ENCODE measurements at regions not wholly inside any gene's neighbourhood (a gene's known extent, or its start where the extent isn't known, plus 50 kb on each side); places are given as distances from the start of the nearest gene placed in this dataset.

- no peak for TF ChIP-seq CTCF (IDR thresholded peaks at IDR 0.05)
- peaks cover 43% of the 10 kb centered on the region for H3K4me1 Mint-ChIP-seq (ENCODE audit: unreplicated experiment)
- no peak for DNase-seq (ENCODE audit: extremely low spot score, unreplicated experiment)
- no peak overlapping the region for H3K4me3 Mint-ChIP-seq (ENCODE audit: unreplicated experiment)
- H3K36me3 Mint-ChIP-seq (ENCODE audit: unreplicated experiment), result no peaks in the 10 kb centered on the region
- peaks cover 10% of the 10 kb centered on the region for H3K27me3 Mint-ChIP-seq (ENCODE audit: unreplicated experiment)
- H3K9me3 Mint-ChIP-seq (ENCODE audit: unreplicated experiment), result peaks cover 14% of the 10 kb centered on the region
- peak overlapping the region; percentile 69 for H3K27ac Mint-ChIP-seq (ENCODE audit: unreplicated experiment)
These were observed 133.9 kb upstream of the ZNF618 start for GRCh38 chr9:113741886-113742854.

GRCh38 chr9:113742878-113743277 lies 133.2 kb upstream of the ZNF618 start:
- peak overlapping the region; percentile 69 for H3K27ac Mint-ChIP-seq (ENCODE audit: unreplicated experiment)
- peaks cover 4% of the 10 kb centered on the region for H3K36me3 Mint-ChIP-seq (ENCODE audit: unreplicated experiment)
- DNase-seq (ENCODE audit: extremely low spot score, unreplicated experiment), result no peak
- no peak for TF ChIP-seq CTCF (IDR thresholded peaks at IDR 0.05)
- no peak overlapping the region for H3K4me3 Mint-ChIP-seq (ENCODE audit: unreplicated experiment)
- H3K27me3 Mint-ChIP-seq (ENCODE audit: unreplicated experiment), result peaks cover 10% of the 10 kb centered on the region
- H3K9me3 Mint-ChIP-seq (ENCODE audit: unreplicated experiment), result peaks cover 21% of the 10 kb centered on the region
- H3K4me1 Mint-ChIP-seq (ENCODE audit: unreplicated experiment), result peaks cover 40% of the 10 kb centered on the region

GRCh38 chr9:113746486-113746885 lies 129.6 kb upstream of the ZNF618 start:
- Mint-ChIP-seq H3K4me1 (ENCODE audit: unreplicated experiment) (peaks cover 33% of the 10 kb centered on the region), H3K4me3 (ENCODE audit: unreplicated experiment) (no peak overlapping the region)

GRCh38 chr9:113748135-113748534 lies 128.0 kb upstream of the ZNF618 start:
- no peak for TF ChIP-seq CTCF (IDR thresholded peaks at IDR 0.05)
- Mint-ChIP-seq H3K36me3 (ENCODE audit: unreplicated experiment) (peaks cover 16% of the 10 kb centered on the region), H3K27ac (ENCODE audit: unreplicated experiment) (no peak overlapping the region), H3K27me3 (ENCODE audit: unreplicated experiment) (peaks cover 47% of the 10 kb centered on the region), H3K9me3 (ENCODE audit: unreplicated experiment) (peaks cover 40% of the 10 kb centered on the region), H3K4me1 (ENCODE audit: unreplicated experiment) (peaks cover 17% of the 10 kb centered on the region), H3K4me3 (ENCODE audit: unreplicated experiment) (no peak overlapping the region)
- no peak for DNase-seq (ENCODE audit: extremely low spot score, unreplicated experiment)

More at GRCh38 chr9:113746486-113746885, 129.6 kb upstream of the ZNF618 start:
- DNase-seq (ENCODE audit: extremely low spot score, unreplicated experiment), result no peak
- H3K9me3 Mint-ChIP-seq (ENCODE audit: unreplicated experiment), result peaks cover 40% of the 10 kb centered on the region
- peaks cover 13% of the 10 kb centered on the region for H3K36me3 Mint-ChIP-seq (ENCODE audit: unreplicated experiment)
- H3K27ac Mint-ChIP-seq (ENCODE audit: unreplicated experiment), result no peak overlapping the region
- H3K27me3 Mint-ChIP-seq (ENCODE audit: unreplicated experiment), result peaks cover 31% of the 10 kb centered on the region
- TF ChIP-seq CTCF (IDR thresholded peaks at IDR 0.05), result no peak

- Mint-ChIP-seq H3K27me3 (ENCODE audit: unreplicated experiment) (peaks cover 59% of the 10 kb centered on the region), H3K27ac (ENCODE audit: unreplicated experiment) (no peak overlapping the region), H3K9me3 (ENCODE audit: unreplicated experiment) (peaks cover 18% of the 10 kb centered on the region), H3K4me1 (ENCODE audit: unreplicated experiment) (peaks cover 19% of the 10 kb centered on the region), H3K36me3 (ENCODE audit: unreplicated experiment) (peaks cover 12% of the 10 kb centered on the region), H3K4me3 (ENCODE audit: unreplicated experiment) (no peak overlapping the region)
- no peak for DNase-seq (ENCODE audit: extremely low spot score, unreplicated experiment)
- TF ChIP-seq CTCF (IDR thresholded peaks at IDR 0.05), result no peak
These were observed 122.5 kb upstream of the ZNF618 start for GRCh38 chr9:113753398-113754119.
